ENCODE measurements at regions not wholly inside any gene's neighbourhood (a gene's known extent, or its start where the extent isn't known, plus 50 kb on each side); places are given as distances from the start of the nearest gene placed in this dataset.

GRCh38 chr1:201758499-201759050 is 70.4 kb upstream of the IPO9 start:
- TF ChIP-seq EZH2 (IDR thresholded peaks at IDR 0.05) (no peak), RAD21 (IDR thresholded peaks at IDR 0.05; ENCODE audit: low read depth) (no peak), ZFX (IDR thresholded peaks at IDR 0.05) (no peak), POLR2A (IDR thresholded peaks at IDR 0.05; ENCODE audit: borderline replicate concordance, extremely low read depth, insufficient read depth, insufficient read length) (no peak), SP1 (IDR thresholded peaks at IDR 0.05; ENCODE audit: low read depth) (no peak), TCF7L2 (IDR thresholded peaks at IDR 0.05; ENCODE audit: borderline replicate concordance, extremely low read depth, insufficient read depth, insufficient read length) (no peak), ZNF274 (IDR thresholded peaks at IDR 0.05; ENCODE audit: low read depth, low read length) (no peak), REST (IDR thresholded peaks at IDR 0.05; ENCODE audit: low read depth) (no peak), ELF1 (IDR thresholded peaks at IDR 0.05; ENCODE audit: borderline replicate concordance, low read depth) (no peak), JUND (IDR thresholded peaks at IDR 0.05) (no peak), MAX (IDR thresholded peaks at IDR 0.05) (no peak), FOSL1 (IDR thresholded peaks at IDR 0.05; ENCODE audit: low read depth) (no peak), YY1 (IDR thresholded peaks at IDR 0.05; ENCODE audit: extremely low read depth, insufficient replicate concordance, low read depth, low read length) (no peak), EGR1 (IDR thresholded peaks at IDR 0.05; ENCODE audit: low read depth) (no peak), CEBPB (IDR thresholded peaks at IDR 0.05; ENCODE audit: low read depth) (no peak), CBX3 (IDR thresholded peaks at IDR 0.05; ENCODE audit: low read depth) (no peak), EZH2phosphoT487 (IDR thresholded peaks at IDR 0.05; ENCODE audit: borderline replicate concordance) (no peak), CTCF (IDR thresholded peaks at IDR 0.05 in 2 of 3, conservative IDR thresholded peaks at IDR 0.05 in 1 of 3; ENCODE audit: borderline replicate concordance in 1 of 3, insufficient read depth in 1 of 3, low read depth in 2 of 3, low read length in 2 of 3) (no peak), SIN3A (IDR thresholded peaks at IDR 0.05; ENCODE audit: low read depth) (no peak), POLR2AphosphoS5 (IDR thresholded peaks at IDR 0.05; ENCODE audit: low read depth, low read length) (no peak)
- BruUV-seq (replicated peaks), result no TSS peak
- ChIA-PET RAD21 (ENCODE audit: low non-redundant PET in 1 of 2, low total read pairs in 2 of 2, uncharacterized antibody in 2 of 2, unreplicated experiment in 2 of 2) (no interaction called here), CTCF (no interaction called here), POLR2A (interaction anchor here (0.7 kb wide), 1 partner anchor 323 kb away, joined by 3 read pairs; no protein-coding TSS in a partner anchor)
- Histone ChIP-seq H3K9ac (ENCODE audit: low read length) (no peak overlapping the region), H3K27ac (ENCODE audit: low read depth, low read length) (no peak overlapping the region), H3K9me3 (ENCODE audit: control insufficient read depth in 1 of 2, insufficient read depth in 1 of 2, low read depth in 1 of 2, low read length in 2 of 2) (no peaks in the 10 kb centered on the region), H3K27me3 (ENCODE audit: insufficient read depth, low read length) (no peaks in the 10 kb centered on the region), H2AFZ (ENCODE audit: low read depth, low read length, poor library complexity, severe bottlenecking) (no peak overlapping the region), H3K79me2 (ENCODE audit: insufficient read depth, low read length) (no peaks in the 10 kb centered on the region), H3K9me2 (ENCODE audit: insufficient read depth) (no peaks in the 10 kb centered on the region), H3K36me3 (ENCODE audit: control insufficient read depth in 1 of 2, insufficient read depth in 2 of 2, low read length in 2 of 2) (no peaks in the 10 kb centered on the region), H4K20me1 (ENCODE audit: insufficient read depth) (no peaks in the 10 kb centered on the region), H3K4me3 (replicated peaks in 1 of 2; ENCODE audit: low read depth in 1 of 2, low read length in 2 of 2) (no peak overlapping the region), H3K4me2 (ENCODE audit: low read length) (no peak overlapping the region), H3K4me1 (ENCODE audit: control insufficient read depth in 1 of 2, insufficient read depth in 2 of 2, low read length in 2 of 2) (peaks cover 0 to 8% of the 10 kb centered on the region in 2 experiments; a peak in 1 of 4 replicates)
- no peak for ATAC-seq
- intact Hi-C loops (cut with micrococcal nuclease), result no loop called here
- DNase-seq (ENCODE audit: low read depth, low spot score), result no peak
